Muscle layer of duodenum (tissue), 2 donors: ENCODE measurements at regions not wholly inside any gene's neighbourhood (a gene's known extent, or its start where the extent isn't known, plus 50 kb on each side); places are given as distances from the start of the nearest gene placed in this dataset.
"Not testable (repeated sequence)": the region's sequence is repeated elsewhere in the genome, so short reads cannot be mapped to it uniquely, and the experiment has no call there.

ENCODE experiments used
- H3K27ac ChIP-seq: one replicate; pipeline ENCODE4 v1.7.0; 2013; ENCODE audit warnings: mild to moderate bottlenecking, low read length
- H3K27me3 ChIP-seq: one replicate; pipeline ENCODE4 v1.7.0; 2013; ENCODE audit warnings: low read depth, mild to moderate bottlenecking, control low read depth, low read length
- H3K36me3 ChIP-seq, 2 donors: one replicate each; pipeline ENCODE4 v1.7.0; 2013; ENCODE audit warnings: low read length in 2 of 2, control low read depth in 1 of 2, mild to moderate bottlenecking in 1 of 2; ENCODE audit not compliant: insufficient read depth in 2 of 2, control insufficient read depth in 1 of 2
- H3K4me1 ChIP-seq, 2 donors: one replicate each; pipeline ENCODE4 v1.7.0; 2013; ENCODE audit warnings: low read length in 2 of 2, mild to moderate bottlenecking in 2 of 2, control low read depth in 1 of 2, moderate library complexity in 1 of 2; ENCODE audit not compliant: insufficient read depth in 2 of 2, control insufficient read depth in 1 of 2
- H3K4me3 ChIP-seq, 2 donors: one replicate each; pipeline ENCODE4 v1.7.0; 2013; ENCODE audit warnings: low read length in 2 of 2, low read depth in 1 of 2, mild to moderate bottlenecking in 1 of 2
- H3K9me3 ChIP-seq, 2 donors: one replicate each; pipeline ENCODE4 v1.7.0; 2013; ENCODE audit warnings: low read length in 2 of 2, control low read depth in 1 of 2, mild to moderate bottlenecking in 1 of 2; ENCODE audit not compliant: control insufficient read depth in 1 of 2
- donor health status: healthy.

GRCh38 chr3:115396801-115397200 is 226.5 kb upstream of the GAP43 start:
- Histone ChIP-seq H3K4me1 (no peaks in the 10 kb centered on the region), H3K27me3 (no peaks in the 10 kb centered on the region), H3K36me3 (peaks cover 0 to 5% of the 10 kb centered on the region in 2 donors), H3K27ac (no peak overlapping the region), H3K4me3 (no peak overlapping the region), H3K9me3 (no peaks in the 10 kb centered on the region)

- no peaks in the 10 kb centered on the region for H3K4me1 ChIP-seq
- peaks cover 0 to 5% of the 10 kb centered on the region in 2 donors for H3K36me3 ChIP-seq
- no peak overlapping the region for H3K4me3 ChIP-seq
- no peaks in the 10 kb centered on the region for H3K9me3 ChIP-seq
- H3K27me3 ChIP-seq: no peaks in the 10 kb centered on the region
- H3K27ac ChIP-seq: no peak overlapping the region
Observed at GRCh38 chr3:115397433-115397832, 225.9 kb upstream of the GAP43 start.

- H3K4me1 ChIP-seq: no peaks in the 10 kb centered on the region
- H3K27me3 ChIP-seq: no peaks in the 10 kb centered on the region
- no peak overlapping the region for H3K4me3 ChIP-seq
- H3K9me3 ChIP-seq: no peaks in the 10 kb centered on the region
- H3K27ac ChIP-seq: no peak overlapping the region
- peaks cover 0 to 5% of the 10 kb centered on the region in 2 donors for H3K36me3 ChIP-seq
Observed at GRCh38 chr3:115398506-115398905, 224.8 kb upstream of the GAP43 start.

- Histone ChIP-seq H3K4me1 (no peaks in the 10 kb centered on the region), H3K9me3 (no peaks in the 10 kb centered on the region), H3K36me3 (peaks cover 0 to 5% of the 10 kb centered on the region in 2 donors), H3K27me3 (no peaks in the 10 kb centered on the region), H3K4me3 (no peak overlapping the region), H3K27ac (no peak overlapping the region)
Observed at GRCh38 chr3:115399750-115400149, 223.6 kb upstream of the GAP43 start.

- no peaks in the 10 kb centered on the region for H3K4me1 ChIP-seq
- H3K27ac ChIP-seq: no peak overlapping the region
- no peaks in the 10 kb centered on the region for H3K9me3 ChIP-seq
- H3K27me3 ChIP-seq: no peaks in the 10 kb centered on the region
- no peak overlapping the region for H3K4me3 ChIP-seq
- peaks cover 0 to 5% of the 10 kb centered on the region in 2 donors for H3K36me3 ChIP-seq
Observed at GRCh38 chr3:115401298-115401697, 222.0 kb upstream of the GAP43 start.

- H3K27me3 ChIP-seq: no peaks in the 10 kb centered on the region
- no peak overlapping the region for H3K27ac ChIP-seq
- H3K36me3 ChIP-seq: peaks cover 0 to 5% of the 10 kb centered on the region in 2 donors
- no peaks in the 10 kb centered on the region for H3K9me3 ChIP-seq
- H3K4me1 ChIP-seq: no peaks in the 10 kb centered on the region
- H3K4me3 ChIP-seq: no peak overlapping the region
Observed at GRCh38 chr3:115401851-115402501, 221.3 kb upstream of the GAP43 start.

- no peak overlapping the region for H3K27ac ChIP-seq
- peaks cover 0 to 5% of the 10 kb centered on the region in 2 donors for H3K36me3 ChIP-seq
- no peak overlapping the region for H3K4me3 ChIP-seq
- no peaks in the 10 kb centered on the region for H3K27me3 ChIP-seq
- no peaks in the 10 kb centered on the region for H3K4me1 ChIP-seq
- no peaks in the 10 kb centered on the region for H3K9me3 ChIP-seq
Observed at GRCh38 chr3:115402651-115403050, 220.7 kb upstream of the GAP43 start.

- Histone ChIP-seq H3K27ac (no peak overlapping the region), H3K27me3 (no peaks in the 10 kb centered on the region), H3K4me3 (no peak overlapping the region), H3K9me3 (no peaks in the 10 kb centered on the region), H3K4me1 (no peaks in the 10 kb centered on the region), H3K36me3 (peaks cover 0 to 5% of the 10 kb centered on the region in 2 donors)
Observed at GRCh38 chr3:115403786-115404185, 219.5 kb upstream of the GAP43 start.

GRCh38 chr3:115409596-115409995 is 213.7 kb upstream of the GAP43 start:
- Histone ChIP-seq H3K9me3 (no peaks in the 10 kb centered on the region), H3K4me3 (no peak overlapping the region), H3K36me3 (no peaks in the 10 kb centered on the region), H3K27me3 (no peaks in the 10 kb centered on the region), H3K27ac (no peak overlapping the region), H3K4me1 (no peaks in the 10 kb centered on the region)

- not testable (repeated sequence) for H3K27ac ChIP-seq, H3K4me3 ChIP-seq, H3K36me3 ChIP-seq, H3K9me3 ChIP-seq, H3K27me3 ChIP-seq, H3K4me1 ChIP-seq
Observed at GRCh38 chr3:115414610-115415009, 208.7 kb upstream of the GAP43 start.

GRCh38 chr3:115415246-115415996 is 207.9 kb upstream of the GAP43 start:
- Histone ChIP-seq H3K36me3 (no peaks in the 10 kb centered on the region), H3K27ac (no peak overlapping the region), H3K4me3 (no peak overlapping the region), H3K4me1 (no peaks in the 10 kb centered on the region), H3K27me3 (no peaks in the 10 kb centered on the region), H3K9me3 (no peaks in the 10 kb centered on the region)
